Brain microvascular endothelial cell (primary cell): ENCODE measurements at regions not wholly inside any gene's neighbourhood (a gene's known extent, or its start where the extent isn't known, plus 50 kb on each side); places are given as distances from the start of the nearest gene placed in this dataset.

Experiments
- DNase-seq: peaks from one replicate; pipeline ENCODE4 v3.0.0-alpha.2; 2020
- H3K27ac ChIP-seq: fragments of 250-450 bp; sonication (Bioruptor Pico); 2 replicates; pipeline ENCODE4 v1.5.1; 2020; ENCODE audit warnings: mild to moderate bottlenecking, moderate library complexity
- H3K27me3 ChIP-seq: fragments of 250-450 bp; sonication (Bioruptor Pico); replicated peaks from 2 replicates; pipeline ENCODE4 v1.5.1; 2020; ENCODE audit warnings: mild to moderate bottlenecking
- H3K36me3 ChIP-seq: fragments of 250-450 bp; sonication (Bioruptor Pico); replicated peaks from 2 replicates; pipeline ENCODE4 v1.5.1; 2020; ENCODE audit warnings: mild to moderate bottlenecking
- H3K4me3 ChIP-seq: 2 replicates; pipeline ENCODE4 v1.5.1; 2011; ENCODE audit warnings: low read depth, mild to moderate bottlenecking, control low read depth, low read length, moderate library complexity
- in situ Hi-C: cut with HindIII; loops from 2 replicates; pipeline ENCODE4 v1.10.0; 2017; ENCODE audit warnings: low sequenced_read_pairs, low pct_ligation_motif_present
- TF ChIP-seq, protein P1 (sequence below): IDR thresholded peaks from 2 replicates; pipeline ENCODE4 v1.5.1; 2011; ENCODE audit warnings: low read depth, mild to moderate bottlenecking, moderate library complexity, low read length, control low read depth, inconsistent platforms; ENCODE audit errors: missing control alignments

DNA sequence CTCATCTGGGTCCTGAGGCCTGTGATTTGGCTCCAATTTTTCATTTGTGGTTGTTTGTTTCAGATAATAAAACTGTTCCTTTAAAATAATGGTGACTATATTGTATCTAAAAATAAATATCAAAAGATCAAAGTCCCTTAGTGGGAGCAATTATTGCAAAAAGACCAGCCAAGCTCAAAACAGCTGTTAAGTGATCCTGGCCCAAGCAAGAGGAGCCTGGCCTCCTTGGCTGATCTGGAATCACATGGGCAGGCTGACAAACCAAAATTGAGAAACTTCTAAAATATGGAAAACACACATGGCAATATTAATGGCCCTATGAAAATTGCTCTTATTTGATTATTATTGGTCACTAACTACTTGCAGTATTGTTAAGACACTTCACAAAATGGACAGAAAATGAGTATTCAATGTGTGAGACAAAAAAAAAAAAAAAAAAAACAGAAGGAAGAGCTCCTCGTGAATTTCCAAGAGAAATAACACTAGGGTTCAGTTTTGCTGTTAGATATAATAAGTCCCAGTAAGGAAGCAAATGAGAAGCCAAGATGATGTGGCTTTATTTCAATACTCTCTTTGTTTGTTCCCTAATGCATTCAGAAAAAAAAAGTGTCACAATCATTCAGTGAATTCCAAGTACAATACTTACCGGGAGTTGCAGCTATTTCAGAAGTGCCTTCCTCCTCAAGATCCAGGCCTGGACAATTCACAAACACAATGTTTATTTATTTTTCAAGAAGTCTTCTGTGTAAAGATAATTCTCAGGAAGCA is 105.1 kb downstream of the SEC16B start:
- DNase-seq = no peak
- Histone ChIP-seq H3K27me3 (no peaks in the 10 kb centered on the region), H3K27ac (no peak overlapping the region), H3K4me3 (no peak overlapping the region), H3K36me3 (no peaks in the 10 kb centered on the region)
- TF ChIP-seq, protein P1, sequence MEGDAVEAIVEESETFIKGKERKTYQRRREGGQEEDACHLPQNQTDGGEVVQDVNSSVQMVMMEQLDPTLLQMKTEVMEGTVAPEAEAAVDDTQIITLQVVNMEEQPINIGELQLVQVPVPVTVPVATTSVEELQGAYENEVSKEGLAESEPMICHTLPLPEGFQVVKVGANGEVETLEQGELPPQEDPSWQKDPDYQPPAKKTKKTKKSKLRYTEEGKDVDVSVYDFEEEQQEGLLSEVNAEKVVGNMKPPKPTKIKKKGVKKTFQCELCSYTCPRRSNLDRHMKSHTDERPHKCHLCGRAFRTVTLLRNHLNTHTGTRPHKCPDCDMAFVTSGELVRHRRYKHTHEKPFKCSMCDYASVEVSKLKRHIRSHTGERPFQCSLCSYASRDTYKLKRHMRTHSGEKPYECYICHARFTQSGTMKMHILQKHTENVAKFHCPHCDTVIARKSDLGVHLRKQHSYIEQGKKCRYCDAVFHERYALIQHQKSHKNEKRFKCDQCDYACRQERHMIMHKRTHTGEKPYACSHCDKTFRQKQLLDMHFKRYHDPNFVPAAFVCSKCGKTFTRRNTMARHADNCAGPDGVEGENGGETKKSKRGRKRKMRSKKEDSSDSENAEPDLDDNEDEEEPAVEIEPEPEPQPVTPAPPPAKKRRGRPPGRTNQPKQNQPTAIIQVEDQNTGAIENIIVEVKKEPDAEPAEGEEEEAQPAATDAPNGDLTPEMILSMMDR = no peak
- in situ Hi-C loops = no loop called here

DNA sequence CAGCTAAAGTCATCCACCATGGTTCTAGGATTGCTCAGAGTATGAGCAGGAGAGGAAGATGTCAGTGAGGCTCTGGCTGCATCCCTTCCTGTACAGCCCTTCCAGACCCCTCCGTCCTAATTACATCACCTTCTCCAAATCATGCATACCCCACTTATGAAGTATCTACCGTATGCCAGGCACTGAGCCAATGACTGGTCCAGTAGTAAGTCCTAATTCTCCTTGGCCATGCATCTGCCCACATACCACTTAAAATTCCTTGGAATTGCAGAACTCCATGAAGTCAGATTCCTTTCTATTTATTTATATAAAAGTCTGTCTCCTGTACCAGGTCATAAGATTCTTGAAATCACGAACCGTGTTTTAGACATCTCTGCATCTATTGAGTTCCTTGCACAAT is 106.1 kb downstream of the SEC16B start:
- in situ Hi-C loops = no loop called here
- no peak for DNase-seq
- H3K36me3 ChIP-seq = no peaks in the 10 kb centered on the region
- H3K4me3 ChIP-seq = no peak overlapping the region
- H3K27ac ChIP-seq = no peak overlapping the region
- TF ChIP-seq, protein P1 = no peak
- no peaks in the 10 kb centered on the region for H3K27me3 ChIP-seq

DNA sequence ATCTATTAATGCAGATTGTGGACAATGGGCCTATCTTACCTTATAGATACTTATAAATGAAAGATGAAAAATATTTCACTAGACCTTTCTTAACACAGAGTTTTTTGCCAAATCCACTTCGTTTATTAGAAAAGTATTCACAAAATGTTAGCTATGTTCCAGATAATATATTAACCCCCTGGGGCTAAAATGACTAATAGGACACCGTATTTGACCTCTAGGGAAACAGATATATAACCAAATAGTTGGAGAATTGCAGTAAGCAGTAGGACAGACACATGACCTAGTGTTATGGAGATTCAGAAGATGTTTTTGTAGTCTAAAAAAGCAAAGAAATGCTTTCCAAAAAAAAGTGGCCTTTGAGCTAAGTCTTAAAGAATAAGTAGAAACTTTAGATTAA is 106.9 kb downstream of the SEC16B start:
- Histone ChIP-seq H3K27ac (no peak overlapping the region), H3K36me3 (no peaks in the 10 kb centered on the region), H3K4me3 (no peak overlapping the region), H3K27me3 (no peaks in the 10 kb centered on the region)
- no peak for DNase-seq
- in situ Hi-C loops = no loop called here
- TF ChIP-seq, protein P1 = no peak

DNA sequence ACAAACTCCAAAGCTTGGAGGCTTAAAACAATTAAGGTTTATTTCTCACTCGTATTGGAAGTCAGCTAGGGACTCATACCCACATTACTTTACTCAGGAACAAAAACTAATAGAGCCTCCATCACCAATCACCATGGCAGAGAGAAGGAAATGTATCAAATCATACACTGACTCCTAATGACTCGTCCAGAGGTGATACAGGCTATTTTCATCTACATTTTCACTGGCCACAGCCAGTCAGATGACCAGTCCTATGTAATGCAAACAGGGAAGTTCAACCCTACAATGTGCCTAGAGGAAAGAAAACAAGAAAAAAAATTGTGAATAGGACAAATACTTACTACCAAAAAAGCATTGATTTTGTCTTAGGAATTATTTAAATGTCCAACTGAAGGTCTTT is 110.3 kb downstream of the SEC16B start:
- no peak for DNase-seq
- Histone ChIP-seq H3K4me3 (no peak overlapping the region), H3K27me3 (no peaks in the 10 kb centered on the region), H3K36me3 (no peaks in the 10 kb centered on the region), H3K27ac (no peak overlapping the region)
- in situ Hi-C loops = no loop called here
- TF ChIP-seq, protein P1 = no peak

DNA sequence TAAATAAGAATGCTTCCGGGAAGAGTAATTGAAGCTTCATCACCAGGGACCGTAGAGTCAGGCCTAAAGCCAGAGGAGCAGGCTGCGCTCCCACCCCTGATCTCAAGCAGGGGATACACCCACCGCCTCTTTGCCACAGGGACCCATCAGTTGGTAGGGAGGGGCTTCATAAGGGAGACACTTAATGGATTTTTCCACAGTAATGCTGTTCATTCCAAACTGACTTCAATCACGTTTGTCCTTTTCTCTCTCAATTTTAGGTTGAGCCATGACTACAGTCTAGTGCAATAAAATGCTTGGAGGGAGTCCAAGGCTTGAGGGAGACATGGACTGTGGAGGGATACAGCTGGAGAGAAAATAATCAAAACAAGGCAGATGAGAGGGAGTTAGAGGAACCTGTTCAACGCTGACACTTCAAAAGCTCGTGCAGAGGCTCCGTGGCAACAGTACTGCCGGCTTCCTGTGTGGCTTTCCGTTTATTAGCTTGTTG is 111.5 kb downstream of the SEC16B start:
- no peaks in the 10 kb centered on the region for H3K27me3 ChIP-seq
- DNase-seq = no peak
- in situ Hi-C loops = no loop called here
- no peak overlapping the region for H3K27ac ChIP-seq
- H3K36me3 ChIP-seq = no peaks in the 10 kb centered on the region
- TF ChIP-seq, protein P1 = no peak
- H3K4me3 ChIP-seq = no peak overlapping the region

DNA sequence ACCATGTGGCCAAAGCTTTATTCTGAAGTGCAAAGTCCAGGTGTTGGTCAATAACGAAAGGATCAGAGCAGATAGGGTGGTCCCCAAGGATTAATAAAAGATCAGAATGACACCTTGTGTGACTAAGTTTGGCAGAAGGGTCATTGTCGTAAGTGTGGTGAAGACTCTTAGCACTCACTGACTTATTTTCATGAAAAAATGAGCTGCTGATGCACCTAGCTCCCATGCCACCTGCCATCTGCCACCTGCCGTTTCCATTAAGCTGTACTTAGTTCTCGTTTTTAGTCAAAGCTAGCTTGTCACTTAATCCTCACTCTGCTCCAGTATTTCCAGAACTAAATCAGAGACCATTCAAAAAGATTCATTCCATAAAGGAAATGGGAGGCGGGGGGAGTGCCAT is 112.6 kb downstream of the SEC16B start:
- H3K27ac ChIP-seq = no peak overlapping the region
- H3K4me3 ChIP-seq = no peak overlapping the region
- no peak for DNase-seq
- TF ChIP-seq, protein P1 = no peak
- no peaks in the 10 kb centered on the region for H3K36me3 ChIP-seq
- in situ Hi-C loops = no loop called here
- no peaks in the 10 kb centered on the region for H3K27me3 ChIP-seq
